Hindlimb muscle (tissue), 1 donor: ENCODE measurements at regions not wholly inside any gene's neighbourhood (a gene's known extent, or its start where the extent isn't known, plus 50 kb on each side); places are given as distances from the start of the nearest gene placed in this dataset.
"Not testable (repeated sequence)": the region's sequence is repeated elsewhere in the genome, so short reads cannot be mapped to it uniquely, and the experiment has no call there.

Experiments
- DNase-seq: peaks from one replicate; pipeline ENCODE4 v3.0.0-alpha.2; 2013

GRCh38 chr19:27722625-27723024 lies 1490.3 kb downstream of the UQCRFS1 start:
- no peak for DNase-seq

DNA sequence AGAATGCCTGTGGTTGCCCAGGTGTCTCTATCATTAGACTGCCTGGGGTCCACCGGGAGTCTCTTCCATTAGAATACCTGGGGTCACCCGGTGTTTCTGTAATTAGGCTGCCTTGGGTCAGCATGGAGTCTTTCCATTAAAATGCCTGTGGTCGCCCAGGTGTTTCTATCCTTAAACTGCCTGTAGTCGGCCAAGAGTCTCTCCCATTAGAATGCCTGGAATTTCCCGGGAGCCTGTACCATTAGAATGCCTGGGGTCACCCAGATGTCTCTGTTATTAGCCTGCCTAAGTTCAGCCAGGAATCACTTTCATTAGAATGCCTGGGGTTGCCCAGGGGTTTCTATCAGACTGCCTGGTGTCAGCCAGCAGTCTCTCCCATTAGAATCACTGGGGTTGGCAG lies 1492.8 kb downstream of the UQCRFS1 start:
- DNase-seq = no peak

GRCh38 chr19:27719034-27719433 lies 1493.9 kb downstream of the UQCRFS1 start:
- DNase-seq = no peak

GRCh38 chr19:27718234-27718633 lies 1494.7 kb downstream of the UQCRFS1 start:
- no peak for DNase-seq

DNA sequence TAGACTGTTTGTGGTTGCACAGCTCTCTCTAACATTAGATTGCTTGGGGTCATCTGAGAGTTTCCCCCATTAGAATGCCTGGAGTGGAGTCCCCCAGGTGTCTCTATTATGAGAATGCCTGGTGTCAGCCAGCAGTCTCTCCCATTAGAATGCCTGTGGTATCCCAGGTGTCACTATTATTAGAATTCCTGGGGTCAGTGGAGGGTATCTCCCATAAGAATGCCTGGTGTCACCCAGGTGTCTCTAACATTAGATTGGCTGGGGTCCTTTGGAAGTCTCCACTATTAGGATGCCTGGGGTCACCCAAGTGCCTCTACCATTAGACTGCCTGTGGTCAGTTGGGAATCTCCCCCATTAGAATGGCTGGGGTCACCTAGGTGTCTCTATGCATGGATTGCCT lies 1495.1 kb downstream of the UQCRFS1 start:
- no peak for DNase-seq

DNA sequence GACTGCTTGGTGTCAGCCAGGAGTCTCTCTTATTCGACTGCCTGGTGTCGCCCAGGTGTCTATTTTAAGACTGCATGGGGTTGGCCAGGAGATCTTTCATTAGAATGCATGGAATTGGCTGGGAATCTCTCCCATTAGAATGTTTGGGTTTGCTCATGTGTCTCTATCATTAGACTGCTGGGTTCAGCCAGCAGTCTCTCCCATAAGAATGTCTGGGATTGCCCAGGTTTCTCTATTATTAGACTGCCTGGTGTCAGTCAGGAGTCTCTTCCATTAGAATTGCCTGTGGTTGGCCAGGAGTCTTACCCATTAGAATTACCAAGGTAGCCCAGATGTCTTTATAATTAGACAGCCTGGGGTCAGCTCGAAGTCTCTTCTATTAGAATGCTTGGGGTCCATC lies 1496.0 kb downstream of the UQCRFS1 start:
- no peak for DNase-seq

- no peak for DNase-seq
Observed at GRCh38 chr19:27714857-27715256, 1498.1 kb downstream of the UQCRFS1 start.

DNA sequence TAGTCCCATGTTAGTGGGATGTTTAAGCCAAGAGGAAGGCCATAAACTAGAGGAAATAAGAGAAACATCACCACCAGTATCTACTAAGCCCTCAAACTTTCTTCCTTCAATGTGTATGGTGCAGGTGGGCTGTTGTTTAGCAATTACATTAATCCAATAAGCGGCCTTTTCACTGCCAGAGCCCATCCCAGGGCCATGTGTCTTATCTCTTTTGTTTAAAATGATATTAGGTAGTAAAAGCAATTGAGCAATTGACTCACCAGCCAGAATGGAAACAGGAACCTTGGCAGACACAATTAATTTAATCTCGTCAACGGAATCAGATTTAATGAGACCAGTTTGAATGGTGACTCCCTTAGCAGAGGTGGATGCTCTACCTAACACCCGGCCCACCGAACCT lies 1503.5 kb downstream of the UQCRFS1 start:
- no peak for DNase-seq

DNA sequence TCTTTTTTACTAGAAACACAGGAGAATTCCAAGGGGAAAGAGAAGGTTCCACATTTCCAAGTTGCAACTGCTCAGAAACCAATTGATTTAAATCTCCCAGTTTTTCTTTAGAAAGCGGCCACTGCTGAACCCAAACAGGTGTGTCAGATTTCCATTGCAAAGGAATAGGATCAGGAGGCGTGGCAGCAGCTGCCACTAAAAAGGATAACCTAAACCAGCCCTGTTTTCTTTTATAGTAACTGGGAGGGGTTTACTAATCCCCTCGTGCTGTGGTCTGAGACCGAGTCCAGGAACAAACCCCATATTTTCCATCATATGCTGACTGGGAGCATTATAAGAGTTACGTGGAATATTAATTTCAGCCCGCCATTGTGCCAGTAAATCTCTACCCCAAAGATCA lies 1504.0 kb downstream of the UQCRFS1 start:
- DNase-seq = not testable (repeated sequence)

DNA sequence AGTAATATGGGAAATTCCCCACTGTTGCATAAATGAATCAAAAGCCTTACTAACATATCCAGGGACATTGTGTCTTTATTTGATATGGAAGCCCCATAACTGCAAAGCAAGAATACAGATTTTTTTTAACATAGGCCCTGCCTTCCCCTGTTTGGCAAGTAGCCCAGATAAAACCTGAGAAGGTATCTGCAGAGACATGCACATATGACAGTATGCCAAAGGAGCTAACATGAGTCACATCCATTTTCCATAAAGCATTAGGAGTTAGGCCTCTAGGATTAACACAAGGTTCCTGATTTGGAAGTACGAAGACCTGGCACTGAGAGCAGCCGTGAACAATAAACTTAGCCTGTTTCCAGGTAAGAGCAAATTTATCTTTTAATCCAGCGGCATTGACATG lies 1505.9 kb downstream of the UQCRFS1 start:
- not testable (repeated sequence) for DNase-seq

GRCh38 chr19:27705896-27706295 lies 1507.1 kb downstream of the UQCRFS1 start:
- DNase-seq = no peak

DNA sequence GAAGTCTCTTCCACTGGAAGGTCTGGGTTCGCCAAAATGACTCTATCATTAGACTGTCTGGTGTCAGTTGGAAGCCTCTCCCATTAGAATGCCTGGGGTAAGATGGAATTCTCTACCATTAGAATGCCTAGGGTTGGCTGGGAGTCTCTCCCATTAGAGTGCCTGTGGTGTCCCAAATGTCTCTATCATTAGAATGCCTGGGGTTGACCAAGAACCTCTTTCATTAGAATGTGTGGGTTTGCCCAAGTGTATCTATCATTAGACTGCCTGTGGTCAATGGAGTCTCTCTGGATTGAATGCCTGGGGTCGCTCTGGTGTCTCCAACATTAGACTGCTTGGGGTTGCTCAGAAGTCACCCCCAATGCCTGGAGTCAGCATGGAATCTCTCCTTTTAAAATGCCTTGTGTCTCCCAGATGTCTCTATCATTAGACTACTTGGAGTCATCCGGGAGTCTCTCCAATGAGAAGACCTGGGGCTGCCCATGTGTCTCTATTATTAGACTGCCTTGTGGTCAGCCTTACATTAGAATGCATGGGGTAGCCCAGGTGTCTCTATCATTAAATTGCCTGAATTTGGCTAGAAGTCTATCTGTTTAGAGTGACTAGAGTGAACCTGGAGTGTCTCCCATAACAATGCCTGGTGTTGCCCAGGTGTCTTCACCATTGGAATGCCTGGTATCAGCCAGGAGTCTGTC lies 1518.4 kb downstream of the UQCRFS1 start:
- DNase-seq = no peak

DNA sequence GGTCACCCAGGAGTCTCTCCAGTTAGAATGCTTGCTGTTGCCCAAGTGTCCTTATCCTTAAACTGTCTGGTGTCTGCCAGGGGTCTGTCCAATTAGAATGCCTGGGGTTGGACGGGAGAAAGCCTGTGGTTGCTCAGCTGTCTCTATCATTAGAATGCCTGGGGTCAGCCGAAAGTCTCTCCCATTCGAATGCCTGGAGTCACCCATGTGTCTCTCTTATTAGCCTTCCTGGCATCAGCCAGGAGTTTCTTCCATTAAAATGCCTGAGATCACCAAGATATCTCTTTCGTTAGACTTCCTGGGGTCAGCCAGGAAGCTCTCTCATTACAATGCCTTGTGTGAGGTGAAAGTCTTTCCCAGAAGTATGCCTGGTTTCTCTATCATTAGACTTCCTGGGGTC lies 1521.0 kb downstream of the UQCRFS1 start:
- DNase-seq = no peak

DNA sequence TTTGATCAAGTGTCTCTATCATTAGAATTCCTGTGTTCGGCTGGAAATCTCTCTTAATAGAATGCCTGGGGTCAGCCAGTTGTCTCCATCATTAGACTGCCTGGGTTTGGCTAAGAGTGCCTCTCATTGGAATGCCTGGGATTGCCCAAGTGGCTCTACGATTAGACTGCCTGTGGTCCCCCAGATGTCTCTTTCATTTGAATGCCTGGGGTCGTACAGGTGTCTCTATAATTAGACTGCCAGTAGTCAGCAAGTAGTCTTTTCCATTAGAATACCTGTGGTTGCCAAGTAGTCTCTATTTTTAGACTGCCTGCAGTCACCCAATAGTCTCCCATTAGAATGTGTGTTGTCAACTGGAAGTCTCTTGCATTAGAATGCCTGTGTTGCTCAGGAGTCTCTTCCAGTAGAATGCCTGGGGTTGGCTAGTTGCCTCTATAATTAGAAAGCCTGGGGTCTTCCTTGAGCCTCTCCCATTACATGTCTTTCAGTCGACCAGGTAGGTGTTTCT lies 1523.2 kb downstream of the UQCRFS1 start:
- DNase-seq = no peak

DNA sequence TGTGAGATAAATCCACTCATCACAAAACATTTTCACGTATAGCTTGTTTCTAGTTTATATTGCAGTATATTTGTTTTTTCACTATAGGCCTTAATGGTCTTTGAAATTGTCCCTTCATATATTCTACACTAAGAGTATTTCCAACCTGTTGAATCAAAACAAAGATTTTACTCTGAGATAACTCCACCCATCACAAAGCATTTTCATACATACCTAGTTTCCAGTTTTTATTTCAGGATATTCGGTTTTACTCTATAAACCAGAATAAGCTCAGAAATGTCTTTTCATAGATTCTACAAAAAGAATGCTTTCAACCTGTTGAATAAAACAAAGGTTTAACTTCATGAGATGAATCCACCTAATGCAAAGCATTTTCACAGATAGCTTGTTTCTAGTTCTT lies 1528.7 kb downstream of the UQCRFS1 start:
- DNase-seq = no peak

GRCh38 chr19:27681972-27682371 lies 1531.0 kb downstream of the UQCRFS1 start:
- no peak for DNase-seq

GRCh38 chr19:27679905-27680304 lies 1533.0 kb downstream of the UQCRFS1 start:
- no peak for DNase-seq

DNA sequence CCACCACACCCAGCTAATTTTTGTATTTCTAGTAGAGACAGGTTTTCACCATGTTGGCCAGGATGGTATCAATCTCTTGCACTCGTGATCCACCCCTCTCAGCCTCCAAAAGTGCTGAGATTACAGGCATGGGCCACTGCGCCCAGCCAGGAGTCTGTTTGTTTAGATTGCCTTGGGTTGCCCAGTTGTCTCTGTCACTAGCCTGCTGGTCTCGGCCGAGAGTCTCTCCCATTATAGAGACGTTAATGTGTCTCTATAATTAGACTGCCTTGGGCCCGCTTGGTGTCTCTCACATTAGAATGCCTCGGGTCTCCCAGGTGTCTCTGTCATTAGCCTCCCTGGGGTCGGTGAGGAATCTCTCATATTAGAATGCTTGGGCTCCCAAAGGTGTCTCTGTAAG lies 1533.6 kb downstream of the UQCRFS1 start:
- no peak for DNase-seq

GRCh38 chr19:27676877-27677276 lies 1536.1 kb downstream of the UQCRFS1 start:
- DNase-seq = no peak

- no peak for DNase-seq
Observed at GRCh38 chr19:27676334-27676733, 1536.6 kb downstream of the UQCRFS1 start.

DNA sequence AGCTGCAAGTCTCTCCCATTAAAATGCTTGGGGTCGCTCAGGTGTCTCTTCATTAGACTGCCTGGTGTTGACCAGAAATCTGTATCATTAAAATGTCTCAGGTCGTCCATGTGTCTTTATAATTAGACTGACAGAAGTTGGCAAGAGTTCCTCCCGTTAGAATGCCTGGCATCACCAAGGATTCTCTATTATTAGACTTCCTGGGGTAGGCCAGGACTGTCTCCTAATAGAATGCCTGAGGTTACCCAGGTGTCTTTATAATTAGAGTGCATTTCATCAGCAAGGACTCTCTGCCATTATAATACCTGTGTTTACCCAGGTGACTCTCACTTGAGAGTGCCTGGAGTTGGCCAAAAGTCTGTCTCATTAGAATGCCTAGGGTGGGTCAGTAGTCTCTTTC lies 1537.2 kb downstream of the UQCRFS1 start:
- no peak for DNase-seq

- no peak for DNase-seq
Observed at GRCh38 chr19:27674701-27675100, 1538.2 kb downstream of the UQCRFS1 start.

GRCh38 chr19:27673986-27674385 lies 1539.0 kb downstream of the UQCRFS1 start:
- DNase-seq = no peak

- no peak for DNase-seq
Observed at GRCh38 chr19:27672309-27673047, 1540.5 kb downstream of the UQCRFS1 start.
